Motor neuron (in vitro differentiated cells): ENCODE measurements at regions not wholly inside any gene's neighbourhood (a gene's known extent, or its start where the extent isn't known, plus 50 kb on each side); places are given as distances from the start of the nearest gene placed in this dataset.
A peak's percentile ranks its signal among the peaks of the same experiment; 100 is the strongest.

Experiments used
- ATAC-seq, 8 experiments: fragments of 200-7000 bp; cut with Tn5 transposase; replicated peaks in 6 of 8; 2 replicates each; pipeline ENCODE4 v1.8.0; 2021; ENCODE audit warnings: mild to moderate bottlenecking in 8 of 8, moderate library complexity in 8 of 8
- H3K27ac ChIP-seq, 2 donors: fragments of 250-450 bp; sonication (Bioruptor Pico); 2 replicates each; pipeline ENCODE4 v1.9.0; 2021; ENCODE audit warnings: antibody characterized with exemption in 2 of 2, mild to moderate bottlenecking in 2 of 2, moderate library complexity in 1 of 2
- H3K4me1 ChIP-seq, 2 donors: fragments of 250-450 bp; sonication (Bioruptor Pico); replicated peaks in 1 of 2; 2 replicates each; pipeline ENCODE4 v1.6.1; 2021; ENCODE audit warnings: antibody characterized with exemption in 2 of 2, mild to moderate bottlenecking in 2 of 2, moderate library complexity in 1 of 2
- H3K4me3 ChIP-seq, 5 donors: fragments of 250-450 bp; sonication (Bioruptor Pico); 2 replicates each; pipeline ENCODE4 v1.9.0; 2021; ENCODE audit warnings: antibody characterized with exemption in 5 of 5, mild to moderate bottlenecking in 5 of 5, moderate library complexity in 4 of 5
- WGBS, 10 experiments: fragments of 450-650 bp; shearing (Covaris generic); methylation state at CpG; one replicate each; pipeline ENCODE4 v1.0.0; 2022; 5-methylcytosine and 5-hydroxymethylcytosine counted together
- in situ Hi-C, 9 experiments: fragments of 400-800 bp; cut with MboI; loops; one replicate each; pipeline ENCODE4 v1.15.0; 2021; ENCODE audit warnings: low sequenced_read_pairs in 9 of 9, low pct_unique_long_range_greater_than_20kb in 2 of 9; ENCODE audit not compliant: unreplicated experiment in 9 of 9

DNA sequence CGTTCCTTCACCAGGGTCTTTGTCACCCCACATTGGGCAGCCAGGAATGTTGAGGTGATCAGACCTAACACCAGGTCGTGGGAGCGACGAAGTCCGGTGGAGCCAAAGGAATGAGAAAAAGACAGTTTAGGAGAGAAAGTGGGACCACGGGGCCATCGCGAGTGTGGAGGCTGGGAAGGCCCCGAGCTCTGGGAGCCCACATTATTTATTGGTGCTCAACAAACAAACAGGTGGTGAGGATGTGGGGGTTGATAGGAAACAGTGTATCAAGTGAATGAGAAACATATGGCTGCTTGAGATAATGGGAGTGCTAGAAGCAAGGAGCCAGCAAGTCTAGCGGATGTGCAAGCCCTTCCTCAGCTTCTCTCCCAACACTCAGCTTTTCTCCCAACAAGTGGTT lies 287.1 kb upstream of the SGK1 start:
- no peak overlapping the region for H3K4me3 ChIP-seq
- 72 to 100% (median 96%) methylated on average over 1 to 9 of the region's 10 CpGs; no CpG with 5 or more reads in 2 of the 10 experiments for WGBS, 10 experiments

GRCh38 chr6:134604014-134604676 lies 286.2 kb upstream of the SGK1 start:
- Histone ChIP-seq H3K4me3 (no peak overlapping the region), H3K4me1 (no peaks in the 10 kb centered on the region), H3K27ac (no peak overlapping the region)
- in situ Hi-C loops, result no loop called here
- WGBS, 10 experiments, result 59 to 100% (median 92%) methylated on average over 1 to 7 of the region's 20 CpGs; no CpG with 5 or more reads in 5 of the 10 experiments
- no peak for ATAC-seq

More for the DNA sequence above, 287.1 kb upstream of the SGK1 start:
- no peak overlapping the region for H3K27ac ChIP-seq
- H3K4me1 ChIP-seq, result peaks cover 2 to 3% of the 10 kb centered on the region in 2 donors
- ATAC-seq, result no peak
- in situ Hi-C loops, result no loop called here

- no peaks in the 10 kb centered on the region for H3K4me1 ChIP-seq
- no peak overlapping the region for H3K27ac ChIP-seq
- WGBS, 10 experiments, result 59 to 100% (median 80%) methylated on average over 1 to 4 of the region's 4 CpGs; no CpG with 5 or more reads in 2 of the 10 experiments
- in situ Hi-C loops, result no loop called here
- no peak for ATAC-seq
- H3K4me3 ChIP-seq, result no peak overlapping the region
Measured at GRCh38 chr6:134603561-134603960, 285.6 kb upstream of the SGK1 start.

- WGBS, 10 experiments, result 80 to 100% (median 100%) methylated on average over 1 of the region's 1 CpG
- in situ Hi-C loops, result no loop called here
Measured at GRCh38 chr6:134602123-134602522, 284.2 kb upstream of the SGK1 start.

GRCh38 chr6:134600671-134601070 lies 282.8 kb upstream of the SGK1 start:
- Histone ChIP-seq H3K4me3 (no peak overlapping the region), H3K27ac (no peak overlapping the region), H3K4me1 (no peaks in the 10 kb centered on the region)
- 33 to 89% (median 79%) methylated on average over 2 to 7 of the region's 7 CpGs; no CpG with 5 or more reads in 3 of the 10 experiments for WGBS, 10 experiments
- in situ Hi-C loops, result no loop called here
- no peak for ATAC-seq

More at GRCh38 chr6:134602123-134602522, 284.2 kb upstream of the SGK1 start:
- H3K4me3 ChIP-seq, result no peak overlapping the region
- no peak for ATAC-seq
- no peaks in the 10 kb centered on the region for H3K4me1 ChIP-seq
- H3K27ac ChIP-seq, result no peak overlapping the region

DNA sequence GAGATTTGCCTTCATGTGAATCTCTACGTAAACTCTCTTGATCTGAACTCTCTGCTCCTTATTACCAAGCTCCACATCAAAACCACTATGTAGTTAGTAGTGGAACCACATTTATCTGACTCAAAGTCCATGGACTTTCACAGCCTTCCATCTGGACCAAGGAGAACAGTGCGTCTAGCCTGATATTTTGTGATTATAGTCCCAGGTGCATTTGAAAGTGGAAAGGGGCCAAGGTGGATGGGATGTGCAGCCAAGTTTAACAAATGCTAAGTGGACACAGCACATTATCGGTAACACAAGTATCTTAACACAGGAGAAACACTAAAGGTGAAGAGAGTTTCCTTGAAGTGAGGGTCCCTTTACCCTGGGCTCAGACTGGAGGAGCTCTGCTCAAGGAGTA lies 281.2 kb upstream of the SGK1 start:
- no peak overlapping the region for H3K4me3 ChIP-seq
- no peak for ATAC-seq
- in situ Hi-C loops, result no loop called here
- peaks cover 1% of the 10 kb centered on the region in 2 donors for H3K4me1 ChIP-seq
- WGBS, 10 experiments, result 83 to 100% (median 95%) methylated on average over 1 to 3 of the region's 3 CpGs; no CpG with 5 or more reads in 4 of the 10 experiments
- H3K27ac ChIP-seq, result no peak overlapping the region

DNA sequence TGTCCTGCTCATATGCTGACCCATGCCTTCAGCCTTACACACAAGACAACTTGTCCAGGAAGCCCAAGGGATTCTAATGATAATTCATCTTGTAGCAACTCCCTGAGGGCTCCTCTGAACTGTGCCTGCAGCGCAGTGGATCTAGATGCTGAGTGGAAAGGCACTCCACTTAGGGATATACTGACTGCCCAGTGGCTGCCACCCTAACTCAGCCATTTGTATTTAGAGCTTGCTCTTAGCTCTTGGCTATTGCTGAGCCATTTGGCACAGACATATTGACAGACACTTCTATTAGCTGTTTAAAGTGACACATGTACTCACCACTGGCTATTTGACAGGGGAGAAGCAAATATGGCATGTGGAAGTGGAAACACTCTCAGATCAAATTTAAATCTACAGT lies 278.3 kb upstream of the SGK1 start:
- whole genome bisulfite sequencing, 10 experiments, result 67 to 100% (median 86%) methylated on average over 1 of the region's 1 CpG; no CpG with 5 or more reads in 6 of the 10 experiments
- Histone ChIP-seq H3K4me3 (no peak overlapping the region), H3K27ac (no peak overlapping the region), H3K4me1 (peaks cover 8 to 13% of the 10 kb centered on the region in 2 donors)
- in situ Hi-C loops, result no loop called here
- no peak for ATAC-seq

- no peak for ATAC-seq
- Histone ChIP-seq H3K4me3 (no peak overlapping the region), H3K27ac (no peak overlapping the region), H3K4me1 (peaks cover 8 to 13% of the 10 kb centered on the region in 2 donors)
- 100% methylated on average over 1 of the region's 1 CpG; no CpG with 5 or more reads in 8 of the 10 experiments for WGBS, 10 experiments
- in situ Hi-C loops, result no loop called here
Measured at GRCh38 chr6:134594881-134595280, 277.0 kb upstream of the SGK1 start.

DNA sequence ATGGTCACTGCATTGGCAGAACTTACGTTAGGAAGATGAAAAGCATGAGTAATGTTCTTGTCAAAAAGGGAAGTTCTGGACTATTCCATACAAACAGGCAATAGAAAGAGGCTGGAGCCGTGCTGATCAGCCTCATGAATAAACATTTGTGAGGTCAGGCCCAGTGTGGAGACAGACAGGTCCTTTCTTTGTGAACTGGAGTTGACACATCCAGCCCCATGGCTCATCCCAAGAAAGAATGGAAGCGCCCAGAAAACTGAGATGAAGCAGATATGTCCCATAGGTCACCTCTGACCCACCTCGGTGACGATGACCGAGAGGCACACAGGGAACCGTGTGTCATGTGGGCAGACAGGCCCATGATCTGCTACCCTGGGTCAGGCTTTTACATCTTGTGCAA lies 276.0 kb upstream of the SGK1 start:
- ATAC-seq, result peak in 5 of 8 experiments; percentile 43 to 72 (median 63)
- in situ Hi-C loops, result no loop called here
- Histone ChIP-seq H3K4me1 (peaks cover 8 to 13% of the 10 kb centered on the region in 2 donors), H3K27ac (no peak overlapping the region), H3K4me3 (no peak overlapping the region)
- 48 to 80% (median 64%) methylated on average over 1 to 6 of the region's 7 CpGs; no CpG with 5 or more reads in 2 of the 10 experiments for WGBS, 10 experiments

DNA sequence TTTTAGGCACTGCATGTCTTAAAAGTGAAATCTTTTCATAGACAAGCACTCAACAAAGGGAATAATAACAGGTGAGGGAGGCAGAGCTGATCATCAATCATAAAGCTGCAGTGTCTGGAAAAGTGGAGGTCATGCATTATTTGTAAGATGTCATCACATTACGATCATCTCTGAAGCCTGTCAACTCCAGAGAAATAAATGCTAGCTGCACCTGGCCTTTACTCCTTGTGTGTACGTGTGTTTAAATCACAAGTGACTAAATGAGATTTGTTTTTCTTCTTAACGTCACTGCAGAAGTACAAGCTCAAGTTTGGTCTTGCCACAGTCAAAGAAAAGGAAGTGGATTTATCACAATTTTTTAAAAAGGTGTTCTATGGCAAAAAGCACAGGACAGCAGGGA lies 275.5 kb upstream of the SGK1 start:
- H3K4me3 ChIP-seq, result no peak overlapping the region
- peak in 4 of 8 experiments; percentile 18 to 41 (median 29) for ATAC-seq
- no peak overlapping the region for H3K27ac ChIP-seq
- H3K4me1 ChIP-seq, result peaks cover 8 to 13% of the 10 kb centered on the region in 2 donors
- in situ Hi-C loops, result no loop called here
- 20 to 94% (median 72%) methylated on average over 1 to 3 of the region's 3 CpGs for WGBS, 10 experiments

DNA sequence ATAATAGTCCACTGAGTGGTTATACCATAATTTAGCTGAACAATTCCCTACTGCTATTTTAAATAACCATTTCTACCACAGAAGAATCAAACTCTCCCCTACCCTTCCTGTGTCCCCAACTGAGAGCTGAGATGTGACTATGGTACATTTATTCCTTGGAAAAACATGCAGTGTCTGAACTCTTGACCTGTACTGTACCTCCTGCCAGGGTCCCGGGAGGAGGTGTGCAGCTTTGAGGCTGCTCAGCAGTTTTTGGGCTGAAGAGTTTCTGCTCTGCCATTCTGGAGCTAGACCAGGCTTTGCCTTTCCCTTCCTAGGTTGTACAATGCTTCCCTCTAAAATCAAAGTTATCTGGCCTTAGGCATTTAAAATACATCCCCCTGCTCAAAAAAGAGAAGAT lies 275.1 kb upstream of the SGK1 start:
- Histone ChIP-seq H3K4me3 (no peak overlapping the region), H3K27ac (no peak overlapping the region), H3K4me1 (peaks cover 8 to 13% of the 10 kb centered on the region in 2 donors)
- WGBS, 10 experiments, result 57 to 80% (median 64%) methylated on average over 1 of the region's 1 CpG; no CpG with 5 or more reads in 5 of the 10 experiments
- in situ Hi-C loops, result no loop called here
- ATAC-seq, result no peak

GRCh38 chr6:134590449-134590848 lies 272.5 kb upstream of the SGK1 start:
- H3K4me1 ChIP-seq, result peaks cover 8 to 13% of the 10 kb centered on the region in 2 donors
- WGBS, 10 experiments, result 68 to 100% (median 87%) methylated on average over 2 to 7 of the region's 7 CpGs; no CpG with 5 or more reads in 1 of the 10 experiments
- ATAC-seq, result no peak
- H3K4me3 ChIP-seq, result no peak overlapping the region
- in situ Hi-C loops, result no loop called here
- H3K27ac ChIP-seq, result no peak overlapping the region

DNA sequence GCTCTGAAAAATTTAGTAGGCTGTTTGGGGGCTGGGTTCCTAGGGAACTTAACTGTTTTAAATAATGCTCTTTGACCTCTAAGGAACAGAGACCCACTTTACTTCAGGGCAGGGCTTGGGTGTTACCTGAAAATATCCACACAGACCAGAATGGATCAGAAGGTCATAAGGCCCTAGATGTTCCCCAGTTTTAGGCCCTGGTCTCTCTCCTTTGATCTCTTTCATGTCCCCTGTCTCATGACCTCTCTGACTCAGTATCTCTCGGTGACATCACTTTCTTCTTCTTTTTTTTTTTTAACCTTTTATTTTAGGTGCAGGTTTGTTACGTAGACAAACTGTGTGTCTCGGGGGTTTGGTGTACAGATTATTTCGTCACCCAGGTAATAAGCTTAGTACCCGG lies 272.1 kb upstream of the SGK1 start:
- peak in 1 of 8 experiments; percentile 32 for ATAC-seq
- Histone ChIP-seq H3K27ac (no peak overlapping the region), H3K4me3 (no peak overlapping the region), H3K4me1 (peaks cover 9 to 13% of the 10 kb centered on the region in 2 donors)
- in situ Hi-C loops, result no loop called here
- 79 to 100% (median 94%) methylated on average over 2 to 5 of the region's 5 CpGs for WGBS, 10 experiments

DNA sequence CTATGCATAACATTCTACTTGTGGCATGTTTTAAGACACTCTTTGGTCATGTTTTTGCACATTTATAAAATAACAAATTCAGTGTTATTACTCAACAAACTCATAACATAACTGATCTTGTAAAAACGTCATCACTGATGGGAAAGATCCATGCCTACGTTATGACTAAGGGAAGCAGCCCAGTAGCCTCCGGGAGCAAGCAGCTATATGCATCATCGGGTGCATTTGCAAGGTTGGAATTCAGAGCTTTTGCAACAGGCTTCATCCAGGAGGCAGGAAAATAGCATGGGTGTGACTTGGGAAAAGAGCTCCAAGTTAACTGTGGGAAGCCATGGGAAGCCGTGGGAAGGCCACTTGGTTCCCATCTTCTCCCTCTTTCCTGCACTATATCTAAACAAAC lies 271.6 kb upstream of the SGK1 start:
- Histone ChIP-seq H3K27ac (no peak overlapping the region), H3K4me3 (no peak overlapping the region), H3K4me1 (peaks cover 11 to 13% of the 10 kb centered on the region in 2 donors)
- in situ Hi-C loops, result no loop called here
- 0 to 55% (median 15%) methylated on average over 2 to 5 of the region's 5 CpGs; no CpG with 5 or more reads in 2 of the 10 experiments for WGBS, 10 experiments
- ATAC-seq, result peak in 3 of 8 experiments; percentile 99 to 100 (median 99)
